Calu3 (cell line): ENCODE measurements at regions not wholly inside any gene's neighbourhood (a gene's known extent, or its start where the extent isn't known, plus 50 kb on each side); places are given as distances from the start of the nearest gene placed in this dataset.

ENCODE experiments used
- BruUV-seq: library from RNA; stranded (reverse); fragments of 400-500 nt; replicated peaks from 2 replicates; lab custom pipeline; 2021; lab: Mats Ljungman, UMichigan
- CTCF ChIA-PET: fragments of 300-600 bp; sonication (Branson Sonifier 250); formaldehyde crosslinking; loops from one replicate; lab custom pipeline; 2022; ENCODE audit warnings: antibody characterized with exemption; lab: Charles Lee
- DNase-seq: peaks from one replicate; pipeline ENCODE4 v3.0.0; 2022
- H3K27ac Mint-ChIP-seq: one replicate; pipeline ENCODE4 v1.8.0; 2022; ENCODE audit warnings: mixed read lengths; ENCODE audit not compliant: unreplicated experiment
- H3K27me3 Mint-ChIP-seq: one replicate; pipeline ENCODE4 v1.8.0; 2022; ENCODE audit warnings: mixed read lengths; ENCODE audit not compliant: unreplicated experiment
- H3K36me3 Mint-ChIP-seq: one replicate; pipeline ENCODE4 v1.8.0; 2022; ENCODE audit warnings: mild to moderate bottlenecking, moderate library complexity, mixed read lengths; ENCODE audit not compliant: insufficient read depth, unreplicated experiment
- H3K4me1 Mint-ChIP-seq: one replicate; pipeline ENCODE4 v1.8.0; 2022; ENCODE audit warnings: mild to moderate bottlenecking, low read depth, mixed read lengths; ENCODE audit not compliant: unreplicated experiment
- H3K4me3 Mint-ChIP-seq: one replicate; pipeline ENCODE4 v1.8.0; 2022; ENCODE audit warnings: mild to moderate bottlenecking, low read depth, moderate library complexity, mixed read lengths; ENCODE audit not compliant: unreplicated experiment
- H3K9me3 Mint-ChIP-seq: one replicate; pipeline ENCODE4 v1.8.0; 2022; ENCODE audit warnings: low read depth, mixed read lengths; ENCODE audit not compliant: unreplicated experiment
- CTCF ChIP-seq: fragments of 200-600 bp; IDR thresholded peaks from one replicate; pipeline ENCODE4 v1.8.0; 2022; ENCODE audit warnings: antibody characterized with exemption; ENCODE audit not compliant: unreplicated experiment
- intact Hi-C: fragments of 100-400 bp; cut with micrococcal nuclease; formaldehyde crosslinking; loops from one replicate; pipeline ENCODE4 v1.10.0; 2022; ENCODE audit not compliant: unreplicated experiment

GRCh38 chr11:69230856-69231425, 63.0 kb upstream of the MYEOV start:
- TF ChIP-seq CTCF = no peak
- BruUV-seq = no TSS peak
- Mint-ChIP-seq H3K9me3 (peaks cover 2% of the 10 kb centered on the region), H3K4me3 (no peak overlapping the region), H3K4me1 (no peaks in the 10 kb centered on the region), H3K27me3 (peaks cover 13% of the 10 kb centered on the region), H3K27ac (no peak overlapping the region), H3K36me3 (no peaks in the 10 kb centered on the region)
- DNase-seq = no peak
- CTCF ChIA-PET = no interaction called here
- intact Hi-C loops = no loop called here

DNA sequence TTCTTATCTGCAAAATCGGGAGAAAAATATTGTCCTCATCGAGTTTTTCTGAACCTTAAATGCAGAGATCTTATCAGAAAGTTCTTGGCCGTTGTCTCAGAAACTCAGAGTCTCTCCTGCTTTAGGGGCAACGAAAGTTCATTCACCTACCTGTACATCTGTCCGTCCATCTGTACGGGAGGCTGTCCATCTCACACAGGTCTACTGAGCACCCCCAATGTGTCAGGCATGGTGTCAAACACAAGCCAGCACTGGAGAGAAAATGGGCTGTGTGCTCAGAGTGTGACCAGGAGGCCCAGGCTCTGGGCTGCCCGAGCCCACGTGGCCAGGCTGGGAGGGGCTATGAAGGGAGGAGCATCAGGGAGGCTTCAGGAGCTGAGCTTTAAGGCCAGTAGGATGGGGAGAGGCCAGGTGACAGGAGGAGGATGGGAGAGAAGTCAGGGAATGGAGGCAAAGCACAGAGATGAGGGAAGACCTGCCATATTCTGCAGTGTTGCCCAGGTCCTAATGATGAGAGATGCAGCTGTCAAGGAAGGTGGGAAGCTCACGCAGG, 62.4 kb upstream of the MYEOV start:
- Mint-ChIP-seq H3K27me3 (peaks cover 9% of the 10 kb centered on the region), H3K4me1 (no peaks in the 10 kb centered on the region), H3K27ac (peak overlapping the region; percentile 32), H3K36me3 (no peaks in the 10 kb centered on the region), H3K9me3 (peaks cover 2% of the 10 kb centered on the region), H3K4me3 (no peak overlapping the region)
- DNase-seq = no peak
- CTCF ChIA-PET = no interaction called here
- BruUV-seq = no TSS peak
- no peak for TF ChIP-seq CTCF
- intact Hi-C loops = no loop called here

GRCh38 chr11:69232821-69233743, 60.9 kb upstream of the MYEOV start:
- no peaks in the 10 kb centered on the region for H3K36me3 Mint-ChIP-seq
- no peaks in the 10 kb centered on the region for H3K9me3 Mint-ChIP-seq
- H3K27me3 Mint-ChIP-seq = no peaks in the 10 kb centered on the region
- no peak for DNase-seq
- no TSS peak for BruUV-seq
- CTCF ChIA-PET = no interaction called here
- TF ChIP-seq CTCF = no peak
- no peaks in the 10 kb centered on the region for H3K4me1 Mint-ChIP-seq
- no peak overlapping the region for H3K4me3 Mint-ChIP-seq
- no peak overlapping the region for H3K27ac Mint-ChIP-seq
- intact Hi-C loops = no loop called here

- no peak for TF ChIP-seq CTCF
- Mint-ChIP-seq H3K27me3 (no peaks in the 10 kb centered on the region), H3K36me3 (no peaks in the 10 kb centered on the region), H3K9me3 (no peaks in the 10 kb centered on the region), H3K4me1 (no peaks in the 10 kb centered on the region), H3K4me3 (no peak overlapping the region), H3K27ac (no peak overlapping the region)
- DNase-seq = no peak
- intact Hi-C loops = no loop called here
- CTCF ChIA-PET = no interaction called here
- BruUV-seq = no TSS peak
These were observed 60.0 kb upstream of the MYEOV start for GRCh38 chr11:69233744-69234570.
